Stimulated activated naive CD8-positive, alpha-beta T cell treated with anti-CD3 and anti-CD28 coated beads, Interleukin-15, amount 100 ng/mL, for 72 hours (primary cell): ENCODE measurements at regions not wholly inside any gene's neighbourhood (a gene's known extent, or its start where the extent isn't known, plus 50 kb on each side); places are given as distances from the start of the nearest gene placed in this dataset.

ENCODE experiments used
- ATAC-seq: fragments of 150-1000 bp; cut with Tn5 transposase; 2 replicates; pipeline ENCODE4 v1.10.0; 2021; ENCODE audit warnings: mild to moderate bottlenecking, moderate library complexity
- DNase-seq, 2 donors: peaks; one replicate each; pipeline ENCODE4 v3.0.0; 2021 to 2022
- H3K27ac Mint-ChIP-seq, 2 donors: one replicate each; pipeline ENCODE4 v1.8.0; 2022; ENCODE audit warnings: mild to moderate bottlenecking in 2 of 2, mixed read lengths in 2 of 2, moderate library complexity in 2 of 2
- H3K27me3 Mint-ChIP-seq: one replicate; pipeline ENCODE4 v1.8.0; 2022; ENCODE audit warnings: mixed read lengths
- H3K4me1 Mint-ChIP-seq: one replicate; pipeline ENCODE4 v1.8.0; 2022; ENCODE audit warnings: mild to moderate bottlenecking, mixed read lengths
- H3K4me3 Mint-ChIP-seq, 2 donors: one replicate each; pipeline ENCODE4 v1.8.0; 2022; ENCODE audit warnings: mild to moderate bottlenecking in 2 of 2, mixed read lengths in 2 of 2, moderate library complexity in 1 of 2
- H3K9me3 Mint-ChIP-seq, 2 donors: one replicate each; pipeline ENCODE4 v1.8.0; 2022; ENCODE audit warnings: mixed read lengths in 2 of 2

GRCh38 chr4:174438711-174439110 lies 83.6 kb downstream of the HPGD start:
- H3K4me1 Mint-ChIP-seq = no peaks in the 10 kb centered on the region
- no peak for ATAC-seq
- H3K4me3 Mint-ChIP-seq = no peak overlapping the region
- H3K9me3 Mint-ChIP-seq = peaks cover 0 to 8% of the 10 kb centered on the region in 2 donors
- H3K27ac Mint-ChIP-seq = no peak overlapping the region
- no peaks in the 10 kb centered on the region for H3K27me3 Mint-ChIP-seq
- DNase-seq = no peak

DNA sequence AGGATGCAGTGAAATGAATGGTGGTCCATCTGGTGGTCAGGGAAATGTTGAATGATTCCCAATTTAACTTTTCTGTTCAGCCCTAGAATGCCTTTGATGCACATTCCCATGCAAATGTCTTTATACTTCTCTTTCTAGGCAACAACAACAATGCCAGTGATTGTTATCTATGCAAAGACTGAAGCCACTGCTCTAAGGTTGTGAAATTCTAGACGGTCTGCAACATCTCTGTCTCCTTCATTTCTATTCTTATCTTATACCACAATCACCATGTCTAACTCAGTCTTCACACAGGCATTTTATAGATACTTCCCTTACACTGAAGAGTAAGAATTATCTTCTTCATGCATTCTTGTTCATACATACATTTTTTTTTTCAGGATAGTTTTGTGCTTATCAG lies 84.5 kb downstream of the HPGD start:
- ATAC-seq = no peak
- Mint-ChIP-seq H3K27me3 (no peaks in the 10 kb centered on the region), H3K4me3 (no peak overlapping the region), H3K4me1 (no peaks in the 10 kb centered on the region), H3K9me3 (peaks cover 0 to 11% of the 10 kb centered on the region in 2 donors), H3K27ac (no peak overlapping the region)
- no peak for DNase-seq

- no peak for DNase-seq
- Mint-ChIP-seq H3K9me3 (peaks cover 0 to 10% of the 10 kb centered on the region in 2 donors), H3K4me3 (no peak overlapping the region), H3K27me3 (no peaks in the 10 kb centered on the region), H3K27ac (no peak overlapping the region), H3K4me1 (no peaks in the 10 kb centered on the region)
- no peak for ATAC-seq
Measured at GRCh38 chr4:174437324-174437723, 85.0 kb downstream of the HPGD start.

DNA sequence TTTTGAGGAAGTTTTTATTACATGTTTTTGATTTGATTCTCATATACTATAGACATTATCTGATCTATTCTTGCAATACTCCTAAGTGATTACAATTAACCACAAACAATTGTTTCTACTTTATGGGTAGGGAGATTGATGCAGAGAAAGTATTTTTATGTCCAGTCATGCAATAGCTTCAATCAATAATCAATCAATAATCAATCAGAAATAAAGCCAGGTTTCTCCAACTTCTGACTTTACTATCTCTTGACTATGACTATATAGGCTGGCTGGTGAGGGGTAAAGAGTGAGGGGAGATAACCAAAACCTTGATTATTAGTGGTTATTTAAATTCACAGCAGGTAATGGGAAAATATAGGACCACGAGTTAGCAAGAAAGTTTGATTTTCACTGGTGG lies 85.9 kb downstream of the HPGD start:
- H3K4me1 Mint-ChIP-seq = no peaks in the 10 kb centered on the region
- no peak overlapping the region for H3K27ac Mint-ChIP-seq
- H3K4me3 Mint-ChIP-seq = no peak overlapping the region
- peaks cover 0 to 6% of the 10 kb centered on the region in 2 donors for H3K9me3 Mint-ChIP-seq
- no peak for ATAC-seq
- no peak for DNase-seq
- no peaks in the 10 kb centered on the region for H3K27me3 Mint-ChIP-seq

DNA sequence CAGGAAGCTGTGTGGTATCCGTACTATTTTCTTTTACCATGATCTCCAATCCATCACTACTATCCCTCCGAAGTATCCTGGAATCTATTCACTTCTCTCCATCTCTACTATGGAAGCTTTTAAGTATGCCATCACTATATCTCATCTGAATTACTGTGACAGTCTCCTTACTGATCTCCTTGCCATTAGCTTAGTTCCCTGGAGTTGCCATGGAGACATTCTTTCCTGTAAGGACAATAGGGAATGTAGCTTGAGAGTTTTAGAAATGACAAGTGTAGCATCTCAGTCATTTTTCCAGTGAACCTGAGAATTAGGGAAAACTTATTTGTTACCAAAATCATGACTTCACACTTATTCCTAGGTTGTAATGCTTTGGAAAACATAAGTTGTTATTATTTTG lies 86.3 kb downstream of the HPGD start:
- ATAC-seq (no peak), DNase-seq (no peak)
- no peak overlapping the region for H3K4me3 Mint-ChIP-seq
- H3K27me3 Mint-ChIP-seq = no peaks in the 10 kb centered on the region
- no peak overlapping the region for H3K27ac Mint-ChIP-seq
- peaks cover 0 to 6% of the 10 kb centered on the region in 2 donors for H3K9me3 Mint-ChIP-seq
- H3K4me1 Mint-ChIP-seq = no peaks in the 10 kb centered on the region

GRCh38 chr4:174434455-174434854 lies 87.8 kb downstream of the HPGD start:
- Mint-ChIP-seq H3K4me1 (no peaks in the 10 kb centered on the region), H3K27ac (no peak overlapping the region), H3K27me3 (no peaks in the 10 kb centered on the region), H3K9me3 (peaks cover 0 to 6% of the 10 kb centered on the region in 2 donors), H3K4me3 (no peak overlapping the region)
- no peak for DNase-seq
- ATAC-seq = no peak

DNA sequence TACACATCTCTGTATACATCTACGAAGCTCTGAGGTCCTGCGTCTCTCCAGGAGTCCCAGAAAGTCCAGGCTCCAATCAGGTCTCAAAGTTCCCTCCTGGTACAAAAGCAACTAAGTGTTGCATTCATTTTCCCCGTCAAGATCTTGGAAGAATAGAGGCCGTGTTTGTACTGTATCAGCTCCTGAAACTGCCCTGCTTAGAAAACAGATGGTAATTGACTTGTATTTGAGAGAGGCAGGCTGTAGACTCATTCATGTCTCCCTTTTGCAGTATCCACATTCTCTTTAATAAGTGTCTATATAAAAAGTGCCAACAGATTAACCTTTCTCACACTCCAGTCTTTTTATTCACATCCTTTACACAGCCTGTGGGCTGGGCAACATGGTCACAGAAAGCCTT lies 91.7 kb downstream of the HPGD start:
- Mint-ChIP-seq H3K27ac (no peak overlapping the region), H3K4me3 (no peak overlapping the region), H3K9me3 (peaks cover 0 to 6% of the 10 kb centered on the region in 2 donors), H3K27me3 (no peaks in the 10 kb centered on the region), H3K4me1 (no peaks in the 10 kb centered on the region)
- ATAC-seq = no peak
- no peak for DNase-seq

GRCh38 chr4:174429701-174430410 lies 92.4 kb downstream of the HPGD start:
- H3K27ac Mint-ChIP-seq = no peak overlapping the region
- no peaks in the 10 kb centered on the region for H3K27me3 Mint-ChIP-seq
- H3K4me3 Mint-ChIP-seq = no peak overlapping the region
- DNase-seq = no peak
- no peak for ATAC-seq
- H3K9me3 Mint-ChIP-seq = peaks cover 0 to 6% of the 10 kb centered on the region in 2 donors
- H3K4me1 Mint-ChIP-seq = no peaks in the 10 kb centered on the region

DNA sequence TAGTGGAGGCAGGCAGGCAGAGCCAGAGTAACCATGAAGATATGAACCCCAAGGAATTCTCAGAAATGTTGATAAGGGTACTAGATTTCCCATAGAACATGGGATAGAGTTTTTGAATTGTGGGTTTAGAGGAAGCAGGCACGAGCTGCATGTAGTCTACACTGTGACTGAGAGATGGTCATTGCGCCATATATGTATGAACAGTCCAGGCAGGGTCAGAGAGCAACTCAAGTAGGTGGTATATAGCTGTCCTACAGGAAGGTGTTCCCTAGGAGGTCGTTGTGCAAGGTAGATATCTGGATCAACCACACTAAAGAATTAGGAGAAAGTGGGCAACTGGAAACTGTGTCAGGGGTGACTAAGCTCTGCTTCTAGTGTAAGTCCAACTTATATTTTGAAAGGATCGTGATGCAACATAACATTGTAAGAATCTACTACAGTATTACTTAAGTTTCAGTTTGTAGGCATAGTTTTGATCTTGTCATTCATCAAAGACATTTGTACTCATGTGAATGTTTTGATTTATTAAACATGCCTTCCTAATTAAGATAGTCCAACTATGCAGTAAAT lies 94.6 kb downstream of the HPGD start:
- Mint-ChIP-seq H3K9me3 (peaks cover 0 to 1% of the 10 kb centered on the region in 2 donors), H3K27me3 (no peaks in the 10 kb centered on the region), H3K4me3 (no peak overlapping the region), H3K4me1 (peaks cover 11% of the 10 kb centered on the region), H3K27ac (no peak overlapping the region)
- ATAC-seq = no peak
- DNase-seq = no peak

- ATAC-seq (no peak), DNase-seq (no peak)
- Mint-ChIP-seq H3K27ac (peak overlapping the region in 1 of 2 donors; percentile 11), H3K9me3 (no peaks in the 10 kb centered on the region), H3K4me3 (no peak overlapping the region), H3K27me3 (no peaks in the 10 kb centered on the region), H3K4me1 (peaks cover 29% of the 10 kb centered on the region)
Measured at GRCh38 chr4:174425669-174426068, 96.6 kb downstream of the HPGD start.

DNA sequence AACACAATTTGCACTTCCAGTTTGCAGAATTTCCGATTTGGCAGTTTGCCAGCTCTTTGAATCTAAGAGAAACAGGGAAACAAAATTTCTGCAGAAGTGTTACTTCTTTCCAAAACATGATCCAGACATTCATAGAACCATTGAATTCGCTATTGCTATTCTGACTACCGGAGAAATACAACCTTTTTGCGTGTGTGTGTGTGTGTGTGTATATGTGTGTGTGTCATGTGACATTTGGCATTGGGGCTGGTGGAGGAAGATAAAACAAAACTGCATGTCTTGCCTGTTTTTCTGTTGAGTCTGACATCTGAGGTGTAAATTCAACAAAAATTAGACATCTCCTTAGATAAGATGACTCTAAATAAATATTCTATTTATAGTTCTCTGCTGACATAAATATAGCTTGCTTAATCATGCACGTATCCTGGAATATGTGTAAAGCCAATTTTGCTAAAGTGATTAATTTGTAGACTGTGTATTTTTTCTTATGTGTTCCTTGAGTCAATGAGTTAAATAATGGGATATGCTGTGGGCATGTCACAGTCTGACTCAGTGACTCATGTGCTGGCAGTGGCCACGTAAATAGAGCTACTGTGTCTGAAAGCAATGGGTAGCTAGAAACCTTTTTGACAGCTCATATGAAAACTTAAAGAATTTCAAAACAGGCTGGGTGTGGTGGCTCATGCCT lies 98.9 kb downstream of the HPGD start:
- peak overlapping the region; percentile 26 to 47 for H3K4me3 Mint-ChIP-seq

GRCh38 chr4:174422893-174423256 lies 99.4 kb downstream of the HPGD start:
- ATAC-seq = no peak
- Mint-ChIP-seq H3K4me3 (peak overlapping the region; percentile 26 to 29), H3K4me1 (peaks cover 38% of the 10 kb centered on the region), H3K27me3 (no peaks in the 10 kb centered on the region), H3K27ac (peak overlapping the region in 1 of 2 donors; percentile 40), H3K9me3 (no peaks in the 10 kb centered on the region)
- DNase-seq = no peak

More for the DNA sequence above, 98.9 kb downstream of the HPGD start:
- H3K9me3 Mint-ChIP-seq = no peaks in the 10 kb centered on the region
- DNase-seq = peak; percentile 10 to 34
- peak; percentile 96 for ATAC-seq
- H3K27me3 Mint-ChIP-seq = no peaks in the 10 kb centered on the region
- peaks cover 38% of the 10 kb centered on the region for H3K4me1 Mint-ChIP-seq
- peak overlapping the region in 1 of 2 donors; percentile 44 for H3K27ac Mint-ChIP-seq

DNA sequence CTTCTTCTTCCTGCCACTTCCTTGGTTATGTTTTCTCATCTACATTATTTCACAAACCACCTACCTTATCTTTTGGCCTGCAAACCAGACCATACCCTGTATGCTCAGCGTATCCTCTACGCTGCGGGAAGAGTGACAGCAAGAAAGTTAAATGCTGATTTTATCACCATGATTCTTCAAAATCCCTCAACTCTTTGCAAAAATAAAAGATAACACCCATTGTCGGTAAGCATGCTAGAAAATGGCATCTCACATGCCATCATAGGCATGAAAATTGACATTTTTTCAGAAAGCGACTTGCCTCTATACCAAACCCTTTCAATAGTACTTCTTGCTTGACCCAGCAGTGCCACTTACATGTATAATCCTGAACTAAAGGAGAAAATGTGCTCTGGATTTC lies 102.0 kb downstream of the HPGD start:
- Mint-ChIP-seq H3K4me1 (peaks cover 38% of the 10 kb centered on the region), H3K27ac (peak overlapping the region in 1 of 2 donors; percentile 1)

GRCh38 chr4:174418640-174419212 lies 103.6 kb downstream of the HPGD start:
- Mint-ChIP-seq H3K27ac (no peak overlapping the region), H3K4me3 (no peak overlapping the region), H3K4me1 (peaks cover 37% of the 10 kb centered on the region), H3K27me3 (no peaks in the 10 kb centered on the region), H3K9me3 (peaks cover 5 to 13% of the 10 kb centered on the region in 2 donors)
- ATAC-seq (no peak), DNase-seq (no peak)

More for the DNA sequence above, 102.0 kb downstream of the HPGD start:
- Mint-ChIP-seq H3K27me3 (no peaks in the 10 kb centered on the region), H3K9me3 (peaks cover 5 to 6% of the 10 kb centered on the region in 2 donors), H3K4me3 (peak overlapping the region; percentile 37 to 47)
- no peak for DNase-seq
- no peak for ATAC-seq

DNA sequence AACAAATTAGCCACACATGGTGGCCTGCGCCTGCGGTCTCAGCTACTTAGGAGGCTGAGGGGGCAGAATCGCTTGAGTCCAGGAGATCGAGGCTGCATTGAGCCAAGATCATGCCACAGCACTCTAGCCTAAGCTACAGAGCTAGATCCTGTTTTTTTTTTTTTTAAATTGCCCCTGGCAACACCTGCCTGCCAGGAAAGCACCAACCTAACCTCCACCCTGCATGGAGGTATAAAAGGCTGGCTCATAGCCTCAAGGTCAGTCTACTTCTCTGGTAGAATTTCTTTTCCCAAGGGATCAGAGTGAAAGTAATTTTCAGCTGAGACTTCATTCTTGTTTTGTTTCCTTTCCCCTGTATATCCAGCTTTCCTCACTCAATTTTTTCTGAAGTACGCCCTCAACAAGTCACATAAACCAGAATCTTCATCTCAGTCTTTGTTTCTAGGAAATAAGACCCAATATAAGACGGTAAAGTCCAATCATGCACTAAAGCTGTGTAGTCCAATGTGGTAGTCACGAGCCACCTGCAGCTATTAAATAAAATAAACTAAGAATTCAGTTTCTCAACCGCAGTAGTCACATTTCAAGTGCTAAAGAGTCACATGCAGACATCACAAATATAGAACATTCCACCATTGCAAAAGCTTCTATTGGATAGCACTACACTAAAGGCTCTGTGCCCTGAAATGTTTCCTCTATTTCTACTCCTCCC lies 113.3 kb downstream of the HPGD start:
- no peak for ATAC-seq
- H3K4me3 Mint-ChIP-seq = no peak overlapping the region
- H3K27ac Mint-ChIP-seq = no peak overlapping the region
- no peaks in the 10 kb centered on the region for H3K9me3 Mint-ChIP-seq
- DNase-seq = no peak
- no peaks in the 10 kb centered on the region for H3K4me1 Mint-ChIP-seq
- H3K27me3 Mint-ChIP-seq = no peaks in the 10 kb centered on the region
